Transverse colon (tissue), 4 donors: ENCODE measurements at regions not wholly inside any gene's neighbourhood (a gene's known extent, or its start where the extent isn't known, plus 50 kb on each side); places are given as distances from the start of the nearest gene placed in this dataset.

Experiments used
- CTCF ChIP-seq, 5 experiments: fragments of 200-600 bp in 3 of 5; fragments of 450-650 bp in 2 of 5; sonication (generic) in 3 of 5; IDR thresholded peaks; 1 replicate in 2 of 5; 2 replicates in 3 of 5; pipeline ENCODE4 v1.5.1; 2016 to 2017; ENCODE audit warnings: antibody characterized with exemption in 5 of 5, inconsistent platforms in 3 of 5, mild to moderate bottlenecking in 2 of 5, moderate library complexity in 1 of 5
- POLR2A ChIP-seq: fragments of 450-650 bp; IDR thresholded peaks from one replicate; pipeline ENCODE4 v1.6.1; 2016; ENCODE audit warnings: antibody characterized with exemption, mild to moderate bottlenecking, moderate library complexity
- POLR2AphosphoS5 ChIP-seq, 3 donors: sonication (generic); formaldehyde crosslinking; IDR thresholded peaks; one replicate each; pipeline ENCODE4 v1.6.1; 2016; ENCODE audit warnings: antibody characterized with exemption in 3 of 3

GRCh38 chr5:74248576-74248975 lies 392.0 kb downstream of the ENC1 start:
- TF ChIP-seq POLR2A (no peak), POLR2AphosphoS5 (IDR thresholded peaks at IDR 0.05) (no peak), CTCF (IDR thresholded peaks at IDR 0.05) (no peak)
